GM19025 (cell line): ENCODE measurements at regions not wholly inside any gene's neighbourhood (a gene's known extent, or its start where the extent isn't known, plus 50 kb on each side); places are given as distances from the start of the nearest gene placed in this dataset.

Experiments
- ATAC-seq: cut with Tn5 transposase; IDR thresholded peaks from one replicate; pipeline ENCODE4 v1.9.1; 2021; ENCODE audit warnings: mild to moderate bottlenecking, low read depth, moderate library complexity; ENCODE audit not compliant: unreplicated experiment

DNA sequence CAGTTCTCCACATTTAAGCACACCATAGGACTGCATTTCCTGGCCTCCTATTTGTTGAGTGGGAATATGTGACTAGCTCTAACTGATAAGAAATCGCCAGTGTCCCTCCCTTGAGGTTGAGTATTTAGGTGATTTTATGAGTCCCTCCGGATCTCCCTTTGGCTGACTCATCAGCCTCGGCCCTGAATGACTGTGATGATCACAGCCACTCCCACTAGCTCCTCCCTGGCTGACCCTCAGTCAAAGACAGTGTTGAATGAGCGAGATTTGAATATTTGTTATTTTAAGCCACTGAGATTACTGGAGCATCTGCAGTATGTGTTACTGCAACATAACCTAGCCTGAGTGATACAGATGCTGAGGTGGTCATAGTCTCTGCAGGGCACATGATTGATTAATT, 515.3 kb downstream of the EPHB1 start:
- peak; percentile 72 for ATAC-seq

GRCh38 chr3:135311699-135312098, 516.6 kb downstream of the EPHB1 start:
- no peak for ATAC-seq

DNA sequence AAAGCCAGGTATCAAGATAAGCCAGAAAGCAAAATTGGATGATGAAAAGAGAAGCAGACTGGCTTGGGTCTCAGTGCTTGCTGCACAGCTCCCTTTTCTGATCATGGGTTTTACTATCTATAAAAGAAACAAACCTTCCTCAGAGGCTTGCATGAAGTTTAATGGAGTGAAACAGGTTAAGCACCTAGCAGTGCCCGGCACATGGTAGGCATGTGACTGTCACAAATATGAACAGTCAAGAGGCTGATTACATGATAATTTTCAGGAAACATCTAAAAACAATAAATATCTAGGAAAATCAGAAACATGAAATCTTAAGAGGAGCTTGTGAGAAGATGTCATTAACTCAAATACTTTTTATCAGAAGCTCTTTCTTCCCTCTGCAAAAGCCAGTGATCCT, 519.2 kb downstream of the EPHB1 start:
- no peak for ATAC-seq

DNA sequence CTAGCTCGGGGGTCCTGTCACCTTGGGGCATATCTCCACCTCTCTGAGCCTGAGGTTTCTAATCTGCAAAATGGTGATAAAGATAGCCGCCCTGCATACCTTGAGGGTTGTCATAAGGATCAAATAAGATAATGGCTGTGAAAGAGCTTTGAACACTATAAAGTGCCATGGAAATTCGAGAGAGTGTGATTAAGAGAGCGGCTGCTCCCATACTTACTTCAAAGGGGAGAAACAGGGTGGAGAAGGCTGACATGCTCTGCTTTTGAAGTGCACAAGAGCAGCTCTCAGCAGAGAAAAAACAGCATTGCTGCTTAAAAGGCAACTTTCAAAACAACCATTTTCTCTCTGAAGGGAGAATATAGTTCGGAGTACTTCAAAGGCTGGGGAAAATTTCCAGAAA, 529.2 kb downstream of the EPHB1 start:
- no peak for ATAC-seq

DNA sequence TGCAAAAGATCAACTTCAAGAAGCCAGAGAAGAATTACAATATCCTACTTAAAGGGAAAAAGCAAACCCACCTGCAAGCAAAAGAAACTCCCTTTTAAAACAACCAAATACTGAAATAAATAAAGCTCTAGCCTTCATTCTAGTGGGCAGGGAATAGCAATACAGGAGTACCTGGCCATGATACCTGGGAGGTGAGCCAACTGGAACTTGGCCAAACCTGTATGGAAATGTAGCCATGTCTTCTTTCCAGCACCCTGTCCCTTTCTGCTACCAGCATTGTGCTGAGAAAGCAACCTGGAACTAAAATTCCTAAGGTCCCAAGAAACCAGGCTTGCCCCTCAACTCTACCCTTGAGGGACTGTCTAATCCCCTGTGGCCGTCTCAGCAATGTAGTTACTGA, 530.0 kb downstream of the EPHB1 start:
- no peak for ATAC-seq

- ATAC-seq, result no peak
These were observed 530.7 kb downstream of the EPHB1 start for GRCh38 chr3:135325726-135326235.

- ATAC-seq, result no peak
These were observed 531.8 kb downstream of the EPHB1 start for GRCh38 chr3:135326851-135327250.

GRCh38 chr3:135328036-135328435, 533.0 kb downstream of the EPHB1 start:
- no peak for ATAC-seq

DNA sequence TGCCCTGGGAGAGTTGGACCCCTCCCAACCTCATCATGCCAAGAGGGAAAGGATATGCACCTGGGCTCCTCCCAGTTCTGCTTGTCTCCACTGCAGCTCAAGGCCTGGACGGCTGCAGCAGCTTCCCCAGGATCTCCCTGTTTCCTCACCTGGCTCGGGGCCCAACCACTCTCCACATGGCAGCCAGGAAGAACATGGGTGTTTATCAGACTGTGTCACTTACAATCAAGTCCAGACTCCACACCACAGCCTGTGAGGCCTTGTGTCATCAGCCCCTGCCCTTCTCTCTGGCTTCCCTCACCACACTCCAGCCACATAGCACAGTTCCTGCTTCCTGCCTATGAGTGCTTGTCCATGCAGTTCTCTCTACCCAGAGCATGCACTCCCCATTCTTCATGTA, 534.4 kb downstream of the EPHB1 start:
- no peak for ATAC-seq

- ATAC-seq, result no peak
These were observed 542.1 kb downstream of the EPHB1 start for GRCh38 chr3:135337192-135337591.

- no peak for ATAC-seq
These were observed 553.6 kb downstream of the EPHB1 start for GRCh38 chr3:135348690-135349089.

DNA sequence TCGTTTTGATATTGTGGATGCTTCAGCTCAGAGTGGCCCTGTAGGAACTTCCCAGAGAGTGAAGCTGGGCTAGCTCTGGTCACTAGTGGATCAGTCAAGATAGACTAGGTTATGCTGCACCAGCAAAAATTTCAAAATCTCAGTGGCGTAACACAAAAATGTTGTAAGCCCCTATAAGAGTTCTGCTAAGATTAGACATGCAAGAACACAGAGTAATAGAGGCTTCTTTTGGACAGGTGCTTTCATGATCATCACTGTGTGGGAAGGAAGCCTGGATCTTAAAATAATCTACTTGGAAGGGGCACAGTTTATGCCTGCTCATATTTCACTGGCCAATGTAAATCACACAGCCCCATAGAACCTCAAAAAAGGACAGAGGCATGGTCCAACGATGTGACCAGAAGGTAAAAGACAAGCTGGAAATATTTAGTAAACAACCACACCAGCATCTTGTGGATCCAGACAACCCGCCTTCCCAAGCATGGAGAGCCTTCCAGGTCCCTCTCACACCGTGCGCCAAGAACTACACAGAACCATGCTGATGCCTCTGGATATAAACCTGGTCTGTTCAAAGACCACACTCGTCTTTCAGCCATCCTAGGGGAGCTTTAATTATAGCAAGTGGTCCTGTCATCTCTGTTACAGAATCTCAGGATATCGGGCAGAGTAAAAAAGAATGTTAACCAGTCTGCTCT, 554.3 kb downstream of the EPHB1 start:
- ATAC-seq, result no peak

DNA sequence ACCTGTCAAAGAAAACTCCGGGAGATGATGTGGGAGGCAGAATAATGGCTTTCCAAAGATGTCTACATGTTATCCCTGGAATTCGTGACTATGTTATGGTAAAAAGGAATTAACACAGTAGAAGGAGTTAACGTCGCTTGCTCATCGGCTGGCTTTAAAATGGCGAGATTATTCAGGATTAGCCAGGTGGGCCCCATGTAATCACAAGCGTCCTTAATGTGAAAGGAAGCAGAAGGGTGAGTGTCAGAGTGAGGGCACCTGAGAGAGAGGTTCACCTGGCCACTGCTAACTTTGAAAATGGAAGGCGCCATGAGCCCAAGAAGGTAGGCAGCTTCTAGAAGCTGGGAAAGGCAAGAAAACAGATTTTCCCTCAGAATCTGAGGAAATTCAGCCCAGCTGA, 557.2 kb downstream of the EPHB1 start:
- no peak for ATAC-seq

- ATAC-seq, result no peak
These were observed 567.8 kb downstream of the EPHB1 start for GRCh38 chr3:135362889-135363288.

- no peak for ATAC-seq
These were observed 569.6 kb downstream of the EPHB1 start for GRCh38 chr3:135364676-135365075.

DNA sequence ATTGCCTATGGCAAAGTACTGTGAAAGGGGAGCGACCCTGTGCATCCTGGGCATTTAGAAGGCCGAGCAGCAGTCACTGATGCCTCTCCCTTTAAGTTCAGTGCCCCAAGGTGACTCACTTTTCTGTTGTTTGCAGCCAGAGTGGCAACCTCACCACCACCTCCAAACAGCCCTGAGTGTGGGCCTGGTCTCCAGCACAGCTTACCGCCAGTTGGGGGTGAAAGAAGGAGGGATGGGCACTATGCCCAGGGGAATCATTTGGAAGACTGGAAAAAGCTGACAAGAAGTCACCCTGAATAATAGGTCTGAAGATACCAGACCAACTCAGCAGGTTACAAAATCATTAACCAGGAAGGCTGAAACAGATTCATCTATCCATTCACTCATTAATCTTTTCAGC, 571.8 kb downstream of the EPHB1 start:
- ATAC-seq, result no peak

- ATAC-seq, result no peak
These were observed 573.3 kb downstream of the EPHB1 start for GRCh38 chr3:135368316-135368715.

DNA sequence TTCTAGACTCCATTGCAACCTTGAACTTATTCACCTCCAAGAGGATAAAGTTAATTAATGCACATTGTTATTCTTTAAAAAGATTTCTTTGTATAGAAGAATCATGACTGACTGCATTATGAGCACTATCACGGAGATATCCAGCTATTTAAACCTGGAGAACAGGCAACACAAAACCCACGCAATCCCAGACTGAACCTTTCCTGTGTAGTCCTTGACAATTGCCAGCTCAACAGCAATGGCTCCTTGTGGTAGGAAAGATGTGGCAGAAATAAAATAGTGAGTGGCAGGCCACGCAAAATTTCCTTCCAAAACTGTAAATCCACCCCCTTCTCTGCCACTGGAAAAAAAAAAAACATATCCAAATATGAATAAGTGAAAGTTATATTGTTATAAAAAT, 573.7 kb downstream of the EPHB1 start:
- no peak for ATAC-seq

DNA sequence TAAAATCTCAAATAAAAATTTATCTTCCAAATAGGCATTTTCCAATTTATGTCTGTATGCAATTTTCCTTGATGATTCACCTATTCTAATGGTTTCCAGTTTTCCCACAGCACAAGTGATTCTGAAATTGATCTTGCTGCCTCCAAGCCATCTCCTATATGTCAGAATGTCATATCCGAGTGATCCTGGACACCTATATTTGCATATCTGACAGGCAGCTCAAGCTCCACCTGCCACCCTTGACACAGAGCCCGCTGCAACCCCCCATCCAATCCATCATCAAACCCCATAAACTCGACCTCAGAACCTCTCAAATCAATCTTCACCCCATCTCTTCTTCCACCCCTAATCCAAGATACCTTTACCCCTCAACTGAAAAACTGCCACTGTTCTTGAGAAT, 579.5 kb downstream of the EPHB1 start:
- ATAC-seq, result no peak

- no peak for ATAC-seq
These were observed 583.3 kb upstream of the PPP2R3A start for GRCh38 chr3:135382188-135382587.

DNA sequence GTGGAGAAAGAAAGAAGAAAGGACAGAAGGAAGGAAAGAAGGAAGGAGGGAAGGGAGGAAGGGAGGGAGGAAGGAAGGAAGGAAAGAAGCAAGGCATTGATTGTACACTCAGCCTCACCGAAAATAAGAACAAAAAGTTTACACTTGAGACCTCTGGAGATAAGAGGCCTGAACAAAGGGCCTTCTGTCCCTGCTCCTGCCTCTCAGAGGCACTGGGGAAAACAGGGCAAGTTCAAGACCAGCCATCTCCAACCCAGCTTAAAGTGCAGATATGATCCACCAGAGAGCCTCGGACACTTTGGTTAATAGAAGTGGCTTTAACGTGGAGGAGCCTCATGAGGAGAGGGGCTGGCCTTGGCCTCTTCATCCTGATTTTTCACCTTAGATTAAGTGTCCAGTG, 582.9 kb upstream of the PPP2R3A start:
- no peak for ATAC-seq

DNA sequence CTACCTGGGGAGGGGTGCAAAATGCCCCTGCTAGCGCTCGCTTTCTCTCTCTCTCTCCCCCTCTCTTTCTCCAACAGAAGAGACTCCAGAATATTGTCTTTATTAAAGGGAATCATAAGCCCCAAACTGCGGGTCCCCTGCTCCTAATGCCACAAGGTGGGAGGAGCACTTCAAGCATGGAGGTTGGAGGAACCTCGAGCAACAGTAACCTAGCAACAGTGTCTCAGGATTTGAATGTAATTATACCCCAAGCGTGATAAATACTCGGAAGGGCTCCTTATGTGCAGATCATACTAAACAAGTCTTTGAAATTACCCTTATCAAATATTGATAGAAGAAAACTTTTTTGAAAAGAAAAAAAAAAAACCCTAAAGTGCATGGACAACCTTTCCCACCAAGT, 582.2 kb upstream of the PPP2R3A start:
- no peak for ATAC-seq

DNA sequence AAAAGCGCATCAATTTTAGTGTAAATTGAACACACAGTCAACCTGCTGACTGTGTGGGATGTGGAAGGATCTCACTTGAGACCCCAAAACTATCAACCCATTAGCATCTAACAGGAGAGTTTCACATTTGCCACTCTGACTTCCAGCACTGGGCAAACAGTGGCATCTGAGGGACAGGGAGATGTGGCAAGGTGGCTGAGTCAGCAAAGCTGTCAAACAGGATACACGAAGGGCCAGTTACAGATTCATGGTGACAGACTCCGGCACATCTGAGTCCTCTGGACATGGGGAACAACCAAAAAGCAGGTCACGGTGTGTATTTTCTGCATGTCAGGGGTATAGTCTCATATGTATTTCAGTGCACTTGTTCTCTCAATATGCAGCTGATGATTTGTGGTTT, 573.4 kb upstream of the PPP2R3A start:
- ATAC-seq, result no peak
